Activated T-helper 1 cell treated with anti-CD3 and anti-CD28 coated beads, Interleukin-12 subunit alpha, Interleukin-12 subunit beta, Interleukin-2, Interleukin-4 antibody, amounts not matched to agents 30 ng/mL and 10 ng/mL and 1 ng/mL, durations not matched to agents 14 hours and 24 hours and 36 hours (primary cell): ENCODE measurements at regions not wholly inside any gene's neighbourhood (a gene's known extent, or its start where the extent isn't known, plus 50 kb on each side); places are given as distances from the start of the nearest gene placed in this dataset.

ENCODE experiments used
- DNase-seq: peaks from one replicate; pipeline ENCODE4 v3.0.0; 2021; ENCODE audit warnings: low spot score
- H3K27ac Mint-ChIP-seq: one replicate; pipeline ENCODE4 v1.8.0; 2021; ENCODE audit warnings: mild to moderate bottlenecking, mixed read lengths
- H3K27me3 Mint-ChIP-seq: one replicate; pipeline ENCODE4 v1.8.0; 2022; ENCODE audit warnings: mild to moderate bottlenecking, moderate library complexity, mixed read lengths; ENCODE audit not compliant: insufficient read depth
- H3K36me3 Mint-ChIP-seq: one replicate; pipeline ENCODE4 v1.8.0; 2021; ENCODE audit warnings: low read depth, mixed read lengths
- H3K4me1 Mint-ChIP-seq: one replicate; pipeline ENCODE4 v1.8.0; 2021; ENCODE audit warnings: low read depth, mixed read lengths
- H3K4me3 Mint-ChIP-seq: one replicate; pipeline ENCODE4 v1.8.0; 2021; ENCODE audit warnings: mild to moderate bottlenecking, moderate library complexity, mixed read lengths
- H3K9me3 Mint-ChIP-seq: one replicate; pipeline ENCODE4 v1.8.0; 2021; ENCODE audit warnings: mixed read lengths
- intact Hi-C: fragments of 100-400 bp; cut with micrococcal nuclease; formaldehyde crosslinking; loops from one replicate; pipeline ENCODE4 v1.15.1; 2024

GRCh38 chr19:33963514-33963913 lies 166.8 kb downstream of the KCTD15 start:
- Mint-ChIP-seq H3K4me1 (no peaks in the 10 kb centered on the region), H3K27ac (no peak overlapping the region), H3K27me3 (peaks cover 1% of the 10 kb centered on the region), H3K4me3 (no peak overlapping the region), H3K9me3 (no peaks in the 10 kb centered on the region), H3K36me3 (no peaks in the 10 kb centered on the region)
- no peak for DNase-seq
- intact Hi-C loops: no loop called here

- Mint-ChIP-seq H3K36me3 (no peaks in the 10 kb centered on the region), H3K9me3 (peaks cover 10% of the 10 kb centered on the region), H3K27ac (no peak overlapping the region), H3K4me3 (no peak overlapping the region), H3K4me1 (no peaks in the 10 kb centered on the region), H3K27me3 (no peaks in the 10 kb centered on the region)
- intact Hi-C loops: no loop called here
- DNase-seq: no peak
These were observed 174.4 kb downstream of the KCTD15 start for GRCh38 chr19:33971073-33971472.

GRCh38 chr19:33977756-33978685 lies 181.4 kb downstream of the KCTD15 start:
- H3K9me3 Mint-ChIP-seq: no peaks in the 10 kb centered on the region

GRCh38 chr19:33982706-33983105 lies 186.0 kb downstream of the KCTD15 start:
- no peak for DNase-seq
- H3K36me3 Mint-ChIP-seq: no peaks in the 10 kb centered on the region
- H3K27ac Mint-ChIP-seq: no peak overlapping the region
- H3K4me3 Mint-ChIP-seq: no peak overlapping the region
- H3K9me3 Mint-ChIP-seq: peaks cover 6% of the 10 kb centered on the region
- intact Hi-C loops: no loop called here
- H3K27me3 Mint-ChIP-seq: no peaks in the 10 kb centered on the region
- H3K4me1 Mint-ChIP-seq: no peaks in the 10 kb centered on the region

More at GRCh38 chr19:33977756-33978685, 181.4 kb downstream of the KCTD15 start:
- no peak overlapping the region for H3K4me3 Mint-ChIP-seq
- no peaks in the 10 kb centered on the region for H3K27me3 Mint-ChIP-seq
- no peaks in the 10 kb centered on the region for H3K4me1 Mint-ChIP-seq
- no peaks in the 10 kb centered on the region for H3K36me3 Mint-ChIP-seq
- intact Hi-C loops: no loop called here
- DNase-seq: no peak
- H3K27ac Mint-ChIP-seq: no peak overlapping the region

GRCh38 chr19:33988601-33989000 lies 183.7 kb upstream of the LSM14A start:
- Mint-ChIP-seq H3K27me3 (no peaks in the 10 kb centered on the region), H3K4me1 (no peaks in the 10 kb centered on the region), H3K9me3 (peaks cover 28% of the 10 kb centered on the region), H3K4me3 (no peak overlapping the region), H3K27ac (no peak overlapping the region), H3K36me3 (no peaks in the 10 kb centered on the region)
- no peak for DNase-seq
- intact Hi-C loops: no loop called here

- Mint-ChIP-seq H3K4me1 (no peaks in the 10 kb centered on the region), H3K9me3 (peaks cover 1% of the 10 kb centered on the region), H3K4me3 (no peak overlapping the region), H3K27me3 (peaks cover 6% of the 10 kb centered on the region), H3K36me3 (no peaks in the 10 kb centered on the region), H3K27ac (no peak overlapping the region)
- intact Hi-C loops: no loop called here
- DNase-seq: no peak
These were observed 174.6 kb upstream of the LSM14A start for GRCh38 chr19:33997690-33998089.

- Mint-ChIP-seq H3K27me3 (peaks cover 6% of the 10 kb centered on the region), H3K36me3 (no peaks in the 10 kb centered on the region), H3K4me1 (no peaks in the 10 kb centered on the region), H3K27ac (no peak overlapping the region), H3K4me3 (no peak overlapping the region), H3K9me3 (no peaks in the 10 kb centered on the region)
- DNase-seq: no peak
- intact Hi-C loops: no loop called here
These were observed 174.0 kb upstream of the LSM14A start for GRCh38 chr19:33998302-33998701.

GRCh38 chr19:33998739-33999345 lies 173.5 kb upstream of the LSM14A start:
- no peak overlapping the region for H3K27ac Mint-ChIP-seq
- intact Hi-C loops: loop anchor here (1.0 kb wide), 1 partner anchor 220 kb away; no protein-coding TSS in a partner anchor
- H3K4me1 Mint-ChIP-seq: no peaks in the 10 kb centered on the region
- no peak overlapping the region for H3K4me3 Mint-ChIP-seq
- no peaks in the 10 kb centered on the region for H3K36me3 Mint-ChIP-seq
- peaks cover 6% of the 10 kb centered on the region for H3K27me3 Mint-ChIP-seq
- no peak for DNase-seq
- H3K9me3 Mint-ChIP-seq: no peaks in the 10 kb centered on the region

- H3K36me3 Mint-ChIP-seq: no peaks in the 10 kb centered on the region
These were observed 155.3 kb upstream of the LSM14A start for GRCh38 chr19:34017024-34017423.

GRCh38 chr19:34017601-34018000 lies 154.7 kb upstream of the LSM14A start:
- no peak overlapping the region for H3K4me3 Mint-ChIP-seq
- peaks cover 4% of the 10 kb centered on the region for H3K9me3 Mint-ChIP-seq
- peaks cover 9% of the 10 kb centered on the region for H3K27me3 Mint-ChIP-seq
- intact Hi-C loops: no loop called here
- H3K36me3 Mint-ChIP-seq: no peaks in the 10 kb centered on the region
- no peaks in the 10 kb centered on the region for H3K4me1 Mint-ChIP-seq
- DNase-seq: no peak
- no peak overlapping the region for H3K27ac Mint-ChIP-seq

More at GRCh38 chr19:34017024-34017423, 155.3 kb upstream of the LSM14A start:
- H3K27me3 Mint-ChIP-seq: peaks cover 9% of the 10 kb centered on the region
- DNase-seq: no peak
- intact Hi-C loops: no loop called here
- no peaks in the 10 kb centered on the region for H3K4me1 Mint-ChIP-seq
- H3K9me3 Mint-ChIP-seq: no peaks in the 10 kb centered on the region
- H3K27ac Mint-ChIP-seq: no peak overlapping the region
- no peak overlapping the region for H3K4me3 Mint-ChIP-seq

- DNase-seq: no peak
- no peak overlapping the region for H3K27ac Mint-ChIP-seq
These were observed 153.8 kb upstream of the LSM14A start for GRCh38 chr19:34018546-34018945.

GRCh38 chr19:34023381-34023780 lies 148.9 kb upstream of the LSM14A start:
- Mint-ChIP-seq H3K27ac (no peak overlapping the region), H3K4me1 (no peaks in the 10 kb centered on the region), H3K4me3 (no peak overlapping the region), H3K36me3 (no peaks in the 10 kb centered on the region), H3K9me3 (peaks cover 13% of the 10 kb centered on the region), H3K27me3 (no peaks in the 10 kb centered on the region)
- DNase-seq: no peak
- intact Hi-C loops: no loop called here

More at GRCh38 chr19:34018546-34018945, 153.8 kb upstream of the LSM14A start:
- Mint-ChIP-seq H3K4me1 (no peaks in the 10 kb centered on the region), H3K27me3 (peaks cover 9% of the 10 kb centered on the region), H3K4me3 (no peak overlapping the region), H3K9me3 (peaks cover 11% of the 10 kb centered on the region), H3K36me3 (no peaks in the 10 kb centered on the region)
- intact Hi-C loops: no loop called here

- H3K27ac Mint-ChIP-seq: no peak overlapping the region
- no peaks in the 10 kb centered on the region for H3K9me3 Mint-ChIP-seq
- H3K4me1 Mint-ChIP-seq: no peaks in the 10 kb centered on the region
- no peak overlapping the region for H3K4me3 Mint-ChIP-seq
- no peak for DNase-seq
- intact Hi-C loops: no loop called here
- H3K27me3 Mint-ChIP-seq: no peaks in the 10 kb centered on the region
- no peaks in the 10 kb centered on the region for H3K36me3 Mint-ChIP-seq
These were observed 138.4 kb upstream of the LSM14A start for GRCh38 chr19:34033880-34034279.
